ENCODE measurements at regions not wholly inside any gene's neighbourhood (a gene's known extent, or its start where the extent isn't known, plus 50 kb on each side); places are given as distances from the start of the nearest gene placed in this dataset.

DNA sequence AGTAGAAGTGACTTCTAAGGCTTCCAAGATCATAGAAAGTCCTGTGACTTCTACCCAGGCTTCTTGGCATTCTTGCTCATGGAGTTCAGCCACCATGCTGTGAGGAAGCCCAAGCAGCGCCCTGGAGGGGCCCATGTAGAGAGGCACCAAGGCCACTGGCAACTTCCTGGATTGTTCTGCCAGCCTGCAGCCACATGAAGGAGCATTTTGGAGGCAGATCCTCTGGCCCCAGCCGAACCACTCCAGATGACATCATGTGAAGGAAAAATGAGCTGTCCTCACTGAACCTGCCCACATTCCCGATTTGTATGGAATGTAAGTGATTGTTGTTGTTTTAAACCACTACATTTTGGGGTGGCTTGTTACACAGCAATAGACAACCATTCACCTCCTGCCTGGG lies 51.5 kb upstream of the MNX1 start:
- TF ChIP-seq ATF3 (IDR thresholded peaks at IDR 0.05; ENCODE audit: insufficient read depth, low read depth, low read length): no peak
- no peak for TF ChIP-seq RAD21 (IDR thresholded peaks at IDR 0.05 in 1 of 2, conservative IDR thresholded peaks at IDR 0.05 in 1 of 2; ENCODE audit: low read depth in 2 of 2, low read length in 2 of 2)

Data from H1 (cell line).